Panc1 (cell line): ENCODE measurements at regions not wholly inside any gene's neighbourhood (a gene's known extent, or its start where the extent isn't known, plus 50 kb on each side); places are given as distances from the start of the nearest gene placed in this dataset.

ENCODE experiments used
- ATAC-seq: fragments of 200-7000 bp; cut with Tn5 transposase; 2 replicates; pipeline ENCODE4 v1.9.1; 2020; ENCODE audit warnings: mild to moderate bottlenecking, moderate library complexity
- BruUV-seq: library from RNA; stranded (reverse); fragments of 400-500 nt; replicated peaks from 2 replicates; lab custom pipeline; 2021; lab: Mats Ljungman, UMichigan
- CTCF ChIA-PET: fragments of 300-600 bp; sonication (Branson Sonifier 250); formaldehyde crosslinking; loops from one replicate; lab custom pipeline; 2022; ENCODE audit warnings: antibody characterized with exemption; lab: Charles Lee
- POLR2A ChIA-PET: fragments of 300-600 bp; sonication (Branson Sonifier 250); formaldehyde crosslinking; loops from one replicate; lab custom pipeline; 2022; ENCODE audit warnings: antibody characterized with exemption; lab: Charles Lee
- DNase-seq: peaks from one replicate; pipeline ENCODE4 v3.0.0-alpha.2; 2010; ENCODE audit warnings: low read depth, low spot score
- H3K27ac ChIP-seq: 2 replicates; pipeline ENCODE4 v1.5.1; 2011; ENCODE audit warnings: mild to moderate bottlenecking, low read length, inconsistent platforms
- H3K27me3 ChIP-seq: fragments of 200-500 bp; sonication (Bioruptor generic); 2 replicates; pipeline ENCODE4 v1.6.0; 2014; ENCODE audit warnings: low read length, inconsistent platforms; ENCODE audit not compliant: control insufficient read depth, insufficient read depth
- H3K36me3 ChIP-seq: fragments of 200-500 bp; sonication (Bioruptor generic); 2 replicates; pipeline ENCODE4 v1.5.1; 2014; ENCODE audit warnings: inconsistent platforms, mild to moderate bottlenecking, low read length, moderate library complexity; ENCODE audit not compliant: control insufficient read depth, insufficient read depth
- H3K4me1 ChIP-seq: 2 replicates; pipeline ENCODE4 v1.5.1; 2011; ENCODE audit warnings: inconsistent platforms, mild to moderate bottlenecking, low read length, moderate library complexity; ENCODE audit not compliant: control insufficient read depth, insufficient read depth
- H3K4me3 ChIP-seq, 2 experiments: 2 replicates each; pipeline ENCODE4 v1.5.1; 2011 to 2012; ENCODE audit warnings: low read depth in 2 of 2, low read length in 2 of 2, mild to moderate bottlenecking in 2 of 2, inconsistent platforms in 1 of 2, moderate library complexity in 1 of 2
- H3K9me3 ChIP-seq: fragments of 200-500 bp; sonication (Bioruptor generic); 2 replicates; pipeline ENCODE4 v1.5.1; 2014; ENCODE audit warnings: low read depth, mild to moderate bottlenecking, inconsistent platforms, low read length, moderate library complexity; ENCODE audit not compliant: control insufficient read depth, insufficient read depth
- POLR2AphosphoS5 ChIP-seq: IDR thresholded peaks from 2 replicates; pipeline ENCODE4 v1.6.1; 2012; ENCODE audit warnings: mild to moderate bottlenecking, low read depth, low read length, moderate library complexity
- SIN3A ChIP-seq: IDR thresholded peaks from 2 replicates; pipeline ENCODE4 v1.6.1; 2012; ENCODE audit warnings: low read depth, mild to moderate bottlenecking, low read length, moderate library complexity, borderline replicate concordance; ENCODE audit not compliant: insufficient read depth
- TCF7L2 ChIP-seq: IDR thresholded peaks from 2 replicates; pipeline ENCODE4 v1.6.1; 2011; ENCODE audit warnings: mild to moderate bottlenecking, low read depth, low read length, inconsistent platforms
- in situ Hi-C: cut with HindIII; loops from 2 replicates; pipeline ENCODE4 v1.10.0; 2016; ENCODE audit warnings: low sequenced_read_pairs, low pct_unique_long_range_greater_than_20kb
- intact Hi-C: fragments of 100-400 bp; cut with micrococcal nuclease; formaldehyde crosslinking; loops from one replicate; pipeline ENCODE4 v1.10.0; 2022; ENCODE audit not compliant: unreplicated experiment
- TF ChIP-seq, protein P1 (sequence below): fragments of 450-650 bp; IDR thresholded peaks from 2 replicates; pipeline ENCODE4 v1.5.1; 2017; ENCODE audit warnings: mild to moderate bottlenecking
- TF ChIP-seq, protein P2 (sequence below), 2 experiments: IDR thresholded peaks; 2 replicates each; pipeline ENCODE4 v1.6.1; 2011 to 2012; ENCODE audit warnings: low read depth in 2 of 2, control low read depth in 1 of 2, low read length in 1 of 2, mild to moderate bottlenecking in 1 of 2, moderate library complexity in 1 of 2; ENCODE audit not compliant: insufficient read depth in 1 of 2

DNA sequence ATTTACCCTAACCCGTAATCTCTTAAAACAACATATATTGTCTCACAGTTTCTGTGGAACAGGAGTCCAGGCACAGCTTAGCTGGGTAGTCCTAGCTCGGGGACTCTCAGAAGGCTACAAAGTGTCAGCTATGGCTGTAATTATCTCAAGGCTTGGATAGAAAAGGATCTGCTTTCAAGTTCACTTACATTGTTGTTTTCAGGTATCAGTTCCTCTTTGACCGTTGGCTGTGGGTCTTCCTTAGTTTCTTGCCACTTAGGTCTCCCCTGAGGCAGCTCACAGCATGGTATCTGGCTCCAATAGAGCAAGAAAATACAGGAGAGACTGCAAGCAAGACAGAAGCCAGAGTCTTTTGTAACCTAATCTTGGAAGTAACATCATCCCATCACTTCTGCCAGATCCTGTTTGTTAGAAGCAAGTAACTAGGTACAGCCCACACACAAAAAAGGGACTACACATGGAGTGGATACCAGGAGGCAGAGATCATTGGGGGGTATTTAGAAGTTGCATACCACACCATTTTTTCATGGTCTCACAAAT is 137.0 kb downstream of the MAGEB5 start:
- Histone ChIP-seq H3K4me1 (no peaks in the 10 kb centered on the region), H3K36me3 (no peaks in the 10 kb centered on the region), H3K27ac (no peak overlapping the region), H3K27me3 (no peaks in the 10 kb centered on the region), H3K9me3 (no peaks in the 10 kb centered on the region), H3K4me3 (no peak overlapping the region)
- CTCF ChIA-PET, result no interaction called here
- no TSS peak for BruUV-seq
- in situ Hi-C loops, result no loop called here
- ATAC-seq (no peak), DNase-seq (no peak)
- TF ChIP-seq, protein P1, sequence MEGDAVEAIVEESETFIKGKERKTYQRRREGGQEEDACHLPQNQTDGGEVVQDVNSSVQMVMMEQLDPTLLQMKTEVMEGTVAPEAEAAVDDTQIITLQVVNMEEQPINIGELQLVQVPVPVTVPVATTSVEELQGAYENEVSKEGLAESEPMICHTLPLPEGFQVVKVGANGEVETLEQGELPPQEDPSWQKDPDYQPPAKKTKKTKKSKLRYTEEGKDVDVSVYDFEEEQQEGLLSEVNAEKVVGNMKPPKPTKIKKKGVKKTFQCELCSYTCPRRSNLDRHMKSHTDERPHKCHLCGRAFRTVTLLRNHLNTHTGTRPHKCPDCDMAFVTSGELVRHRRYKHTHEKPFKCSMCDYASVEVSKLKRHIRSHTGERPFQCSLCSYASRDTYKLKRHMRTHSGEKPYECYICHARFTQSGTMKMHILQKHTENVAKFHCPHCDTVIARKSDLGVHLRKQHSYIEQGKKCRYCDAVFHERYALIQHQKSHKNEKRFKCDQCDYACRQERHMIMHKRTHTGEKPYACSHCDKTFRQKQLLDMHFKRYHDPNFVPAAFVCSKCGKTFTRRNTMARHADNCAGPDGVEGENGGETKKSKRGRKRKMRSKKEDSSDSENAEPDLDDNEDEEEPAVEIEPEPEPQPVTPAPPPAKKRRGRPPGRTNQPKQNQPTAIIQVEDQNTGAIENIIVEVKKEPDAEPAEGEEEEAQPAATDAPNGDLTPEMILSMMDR, result no peak
- TF ChIP-seq POLR2AphosphoS5 (no peak), TCF7L2 (no peak), SIN3A (no peak)
- TF ChIP-seq, protein P2, sequence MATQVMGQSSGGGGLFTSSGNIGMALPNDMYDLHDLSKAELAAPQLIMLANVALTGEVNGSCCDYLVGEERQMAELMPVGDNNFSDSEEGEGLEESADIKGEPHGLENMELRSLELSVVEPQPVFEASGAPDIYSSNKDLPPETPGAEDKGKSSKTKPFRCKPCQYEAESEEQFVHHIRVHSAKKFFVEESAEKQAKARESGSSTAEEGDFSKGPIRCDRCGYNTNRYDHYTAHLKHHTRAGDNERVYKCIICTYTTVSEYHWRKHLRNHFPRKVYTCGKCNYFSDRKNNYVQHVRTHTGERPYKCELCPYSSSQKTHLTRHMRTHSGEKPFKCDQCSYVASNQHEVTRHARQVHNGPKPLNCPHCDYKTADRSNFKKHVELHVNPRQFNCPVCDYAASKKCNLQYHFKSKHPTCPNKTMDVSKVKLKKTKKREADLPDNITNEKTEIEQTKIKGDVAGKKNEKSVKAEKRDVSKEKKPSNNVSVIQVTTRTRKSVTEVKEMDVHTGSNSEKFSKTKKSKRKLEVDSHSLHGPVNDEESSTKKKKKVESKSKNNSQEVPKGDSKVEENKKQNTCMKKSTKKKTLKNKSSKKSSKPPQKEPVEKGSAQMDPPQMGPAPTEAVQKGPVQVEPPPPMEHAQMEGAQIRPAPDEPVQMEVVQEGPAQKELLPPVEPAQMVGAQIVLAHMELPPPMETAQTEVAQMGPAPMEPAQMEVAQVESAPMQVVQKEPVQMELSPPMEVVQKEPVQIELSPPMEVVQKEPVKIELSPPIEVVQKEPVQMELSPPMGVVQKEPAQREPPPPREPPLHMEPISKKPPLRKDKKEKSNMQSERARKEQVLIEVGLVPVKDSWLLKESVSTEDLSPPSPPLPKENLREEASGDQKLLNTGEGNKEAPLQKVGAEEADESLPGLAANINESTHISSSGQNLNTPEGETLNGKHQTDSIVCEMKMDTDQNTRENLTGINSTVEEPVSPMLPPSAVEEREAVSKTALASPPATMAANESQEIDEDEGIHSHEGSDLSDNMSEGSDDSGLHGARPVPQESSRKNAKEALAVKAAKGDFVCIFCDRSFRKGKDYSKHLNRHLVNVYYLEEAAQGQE (IDR thresholded peaks at IDR 0.05; ENCODE audit: insufficient read depth in 1 of 2, low read depth in 2 of 2, low read length in 1 of 2), result no peak
- POLR2A ChIA-PET, result no interaction called here
- intact Hi-C loops, result no loop called here

DNA sequence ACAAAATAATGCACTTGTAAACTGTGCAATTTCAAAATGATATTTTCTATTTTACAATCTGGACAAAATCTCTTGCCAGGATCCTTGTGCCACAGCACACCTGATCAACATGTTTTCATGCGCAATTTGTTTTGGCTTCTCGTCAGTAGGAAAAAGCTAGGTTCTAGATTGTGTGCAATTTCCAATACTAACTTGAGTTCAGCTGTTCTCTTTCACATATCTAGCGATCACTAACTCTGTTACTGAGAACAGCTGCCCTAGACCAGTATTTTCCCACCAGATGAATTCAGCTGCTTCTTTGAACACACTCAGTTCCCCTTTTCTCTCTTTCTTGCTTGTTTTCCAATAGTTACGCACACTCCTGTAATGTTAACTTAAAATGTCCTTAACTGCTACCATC is 131.2 kb downstream of the MAGEB5 start:
- H3K4me1 ChIP-seq, result no peaks in the 10 kb centered on the region
- in situ Hi-C loops, result no loop called here
- ATAC-seq (no peak), DNase-seq (no peak)
- no peak overlapping the region for H3K27ac ChIP-seq
- no TSS peak for BruUV-seq
- POLR2A ChIA-PET, result no interaction called here
- no peaks in the 10 kb centered on the region for H3K27me3 ChIP-seq
- no peaks in the 10 kb centered on the region for H3K9me3 ChIP-seq
- intact Hi-C loops, result no loop called here
- no peak for TF ChIP-seq POLR2AphosphoS5
- TF ChIP-seq, protein P1, result no peak
- TF ChIP-seq, protein P2 (IDR thresholded peaks at IDR 0.05; ENCODE audit: insufficient read depth in 1 of 2, low read depth in 2 of 2, low read length in 1 of 2), result no peak
- TF ChIP-seq TCF7L2, result no peak
- no peak for TF ChIP-seq SIN3A
- CTCF ChIA-PET, result no interaction called here
- no peak overlapping the region for H3K4me3 ChIP-seq
- H3K36me3 ChIP-seq, result no peaks in the 10 kb centered on the region
